WTC11 (cell line): ENCODE measurements at regions not wholly inside any gene's neighbourhood (a gene's known extent, or its start where the extent isn't known, plus 50 kb on each side); places are given as distances from the start of the nearest gene placed in this dataset.

Experiments used
- ATAC-seq: fragments of 200-7000 bp; cut with Tn5 transposase; 2 replicates; pipeline ENCODE4 v1.10.0; 2021; ENCODE audit warnings: mild to moderate bottlenecking, moderate library complexity
- CTCF ChIA-PET: fragments of 300-600 bp; sonication (Branson Sonifier 250); formaldehyde crosslinking; loops from one replicate; lab custom pipeline; 2021; ENCODE audit warnings: antibody characterized with exemption; lab: Charles Lee
- POLR2A ChIA-PET: fragments of 350-600 bp; sonication (Branson Sonifier 250); formaldehyde crosslinking; loops from one replicate; lab custom pipeline; 2021; ENCODE audit warnings: antibody characterized with exemption; lab: Charles Lee
- DNase-seq: peaks from one replicate; pipeline ENCODE4 v3.0.0; 2021; ENCODE audit warnings: low spot score
- H3K27ac Mint-ChIP-seq: 2 replicates; pipeline ENCODE4 v1.8.0; 2021; ENCODE audit warnings: mixed read lengths
- H3K27me3 Mint-ChIP-seq: 2 replicates; pipeline ENCODE4 v1.8.0; 2021; ENCODE audit warnings: low read depth, mild to moderate bottlenecking, moderate library complexity, mixed read lengths
- H3K36me3 Mint-ChIP-seq: 2 replicates; pipeline ENCODE4 v1.8.0; 2021; ENCODE audit warnings: mixed read lengths
- H3K4me1 Mint-ChIP-seq: 2 replicates; pipeline ENCODE4 v1.8.0; 2022; ENCODE audit warnings: mixed read lengths
- H3K4me3 Mint-ChIP-seq: 2 replicates; pipeline ENCODE4 v1.8.0; 2021; ENCODE audit warnings: mild to moderate bottlenecking, moderate library complexity, mixed read lengths
- H3K9me3 Mint-ChIP-seq: 2 replicates; pipeline ENCODE4 v1.8.0; 2021; ENCODE audit warnings: mixed read lengths
- CDX4 ChIP-seq: fragments of 250-450 bp; sonication (Bioruptor Pico); IDR thresholded peaks from 2 replicates; pipeline ENCODE4 v1.9.0; 2021; ENCODE audit warnings: moderate library complexity, mild to moderate bottlenecking, inconsistent platforms, borderline replicate concordance
- EMX1 ChIP-seq: fragments of 250-450 bp; sonication (Bioruptor Pico); IDR thresholded peaks from 2 replicates; pipeline ENCODE4 v1.8.0; 2021; ENCODE audit warnings: mild to moderate bottlenecking
- FOXJ3 ChIP-seq: sonication (generic); formaldehyde crosslinking; IDR thresholded peaks from 2 replicates; pipeline ENCODE4 v1.9.0; 2021; ENCODE audit warnings: missing genetic modification reagents, mild to moderate bottlenecking, borderline replicate concordance
- HMGA2 ChIP-seq: fragments of 250-450 bp; sonication (Bioruptor Pico); IDR thresholded peaks from 2 replicates; pipeline ENCODE4 v1.4.0; 2021; ENCODE audit warnings: mild to moderate bottlenecking, moderate library complexity
- MLX ChIP-seq: sonication (generic); formaldehyde crosslinking; IDR thresholded peaks from 2 replicates; pipeline ENCODE4 v1.8.1; 2023; ENCODE audit warnings: mild to moderate bottlenecking, missing genetic modification reagents, moderate library complexity
- MXD4 ChIP-seq: fragments of 250-450 bp; sonication (Bioruptor Pico); IDR thresholded peaks from 2 replicates; pipeline ENCODE4 v1.8.0; 2021; ENCODE audit warnings: mild to moderate bottlenecking, moderate library complexity, borderline replicate concordance
- MYBL2 ChIP-seq: sonication (generic); formaldehyde crosslinking; IDR thresholded peaks from 2 replicates; pipeline ENCODE4 v1.8.1; 2023; ENCODE audit warnings: mild to moderate bottlenecking, moderate library complexity, missing genetic modification reagents
- NR1H2 ChIP-seq: sonication (generic); formaldehyde crosslinking; IDR thresholded peaks from 2 replicates; pipeline ENCODE4 v1.9.0; 2021; ENCODE audit warnings: mild to moderate bottlenecking, moderate library complexity, missing genetic modification reagents
- OVOL2 ChIP-seq: fragments of 250-450 bp; sonication (Bioruptor Pico); IDR thresholded peaks from 2 replicates; pipeline ENCODE4 v1.9.0; 2021; ENCODE audit warnings: mild to moderate bottlenecking, borderline replicate concordance
- PREB ChIP-seq: sonication (generic); formaldehyde crosslinking; IDR thresholded peaks from 2 replicates; pipeline ENCODE4 v1.8.1; 2022; ENCODE audit warnings: mild to moderate bottlenecking, missing genetic modification reagents, moderate library complexity, borderline replicate concordance
- RELA ChIP-seq: sonication (generic); formaldehyde crosslinking; IDR thresholded peaks from 2 replicates; pipeline ENCODE4 v1.8.1; 2022; ENCODE audit warnings: missing genetic modification reagents, mild to moderate bottlenecking, borderline replicate concordance
- SMAD3 ChIP-seq: sonication (generic); formaldehyde crosslinking; IDR thresholded peaks from 2 replicates; pipeline ENCODE4 v1.8.0; 2022; ENCODE audit warnings: missing genetic modification reagents, mild to moderate bottlenecking, borderline replicate concordance
- TCF7 ChIP-seq: sonication (generic); formaldehyde crosslinking; IDR thresholded peaks from 2 replicates; pipeline ENCODE4 v1.8.0; 2022; ENCODE audit warnings: mild to moderate bottlenecking, low read depth, missing genetic modification reagents, moderate library complexity
- TEAD4 ChIP-seq: sonication (generic); formaldehyde crosslinking; IDR thresholded peaks from 2 replicates; pipeline ENCODE4 v1.8.0; 2022; ENCODE audit warnings: mild to moderate bottlenecking, missing genetic modification reagents
- ZBTB43 ChIP-seq: sonication (generic); formaldehyde crosslinking; IDR thresholded peaks from 2 replicates; pipeline ENCODE4 v1.8.1; 2023; ENCODE audit warnings: mild to moderate bottlenecking, missing genetic modification reagents
- ZMAT4 ChIP-seq: fragments of 250-450 bp; sonication (Bioruptor Pico); IDR thresholded peaks from 2 replicates; pipeline ENCODE4 v1.9.0; 2021; ENCODE audit warnings: mild to moderate bottlenecking
- ZNF423 ChIP-seq: fragments of 250-450 bp; sonication (Bioruptor Pico); IDR thresholded peaks from 2 replicates; pipeline ENCODE4 v2.1.2; 2022; ENCODE audit warnings: mild to moderate bottlenecking, moderate library complexity
- TF ChIP-seq, protein P1 (sequence below): fragments of 250-450 bp; sonication (Bioruptor Pico); IDR thresholded peaks from 2 replicates; pipeline ENCODE4 v1.9.0; 2021; ENCODE audit warnings: mild to moderate bottlenecking, borderline replicate concordance
- TF ChIP-seq, protein P2 (sequence below): sonication (generic); formaldehyde crosslinking; IDR thresholded peaks from 2 replicates; pipeline ENCODE4 v1.8.0; 2022; ENCODE audit warnings: mild to moderate bottlenecking, missing genetic modification reagents
- TF ChIP-seq, protein P3 (sequence below): fragments of 250-450 bp; sonication (Bioruptor Pico); IDR thresholded peaks from 2 replicates; pipeline ENCODE4 v2.1.2; 2022; ENCODE audit warnings: mild to moderate bottlenecking, moderate library complexity

DNA sequence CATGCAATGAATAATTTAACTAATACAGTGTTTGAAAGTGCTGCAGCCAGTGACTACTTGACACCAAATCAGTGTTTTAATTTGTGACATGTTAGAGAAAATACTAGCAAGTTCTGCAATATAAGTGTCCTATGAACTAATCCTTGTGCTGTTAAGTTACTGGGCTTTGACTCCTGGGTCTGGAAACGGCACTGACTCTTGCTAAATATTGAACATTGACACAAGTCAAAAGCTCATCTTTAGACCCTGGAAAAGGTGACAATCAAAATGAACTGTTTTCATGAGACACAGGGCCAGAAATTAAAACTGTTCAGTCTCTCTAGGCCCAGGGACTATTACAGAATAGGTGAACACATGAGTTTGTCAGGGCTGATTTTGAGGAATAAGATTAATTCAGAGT lies 268.1 kb downstream of the IPO8 start (continued):
- no peak for TF ChIP-seq MXD4
- TF ChIP-seq SMAD3: no peak
- TF ChIP-seq, protein P1, sequence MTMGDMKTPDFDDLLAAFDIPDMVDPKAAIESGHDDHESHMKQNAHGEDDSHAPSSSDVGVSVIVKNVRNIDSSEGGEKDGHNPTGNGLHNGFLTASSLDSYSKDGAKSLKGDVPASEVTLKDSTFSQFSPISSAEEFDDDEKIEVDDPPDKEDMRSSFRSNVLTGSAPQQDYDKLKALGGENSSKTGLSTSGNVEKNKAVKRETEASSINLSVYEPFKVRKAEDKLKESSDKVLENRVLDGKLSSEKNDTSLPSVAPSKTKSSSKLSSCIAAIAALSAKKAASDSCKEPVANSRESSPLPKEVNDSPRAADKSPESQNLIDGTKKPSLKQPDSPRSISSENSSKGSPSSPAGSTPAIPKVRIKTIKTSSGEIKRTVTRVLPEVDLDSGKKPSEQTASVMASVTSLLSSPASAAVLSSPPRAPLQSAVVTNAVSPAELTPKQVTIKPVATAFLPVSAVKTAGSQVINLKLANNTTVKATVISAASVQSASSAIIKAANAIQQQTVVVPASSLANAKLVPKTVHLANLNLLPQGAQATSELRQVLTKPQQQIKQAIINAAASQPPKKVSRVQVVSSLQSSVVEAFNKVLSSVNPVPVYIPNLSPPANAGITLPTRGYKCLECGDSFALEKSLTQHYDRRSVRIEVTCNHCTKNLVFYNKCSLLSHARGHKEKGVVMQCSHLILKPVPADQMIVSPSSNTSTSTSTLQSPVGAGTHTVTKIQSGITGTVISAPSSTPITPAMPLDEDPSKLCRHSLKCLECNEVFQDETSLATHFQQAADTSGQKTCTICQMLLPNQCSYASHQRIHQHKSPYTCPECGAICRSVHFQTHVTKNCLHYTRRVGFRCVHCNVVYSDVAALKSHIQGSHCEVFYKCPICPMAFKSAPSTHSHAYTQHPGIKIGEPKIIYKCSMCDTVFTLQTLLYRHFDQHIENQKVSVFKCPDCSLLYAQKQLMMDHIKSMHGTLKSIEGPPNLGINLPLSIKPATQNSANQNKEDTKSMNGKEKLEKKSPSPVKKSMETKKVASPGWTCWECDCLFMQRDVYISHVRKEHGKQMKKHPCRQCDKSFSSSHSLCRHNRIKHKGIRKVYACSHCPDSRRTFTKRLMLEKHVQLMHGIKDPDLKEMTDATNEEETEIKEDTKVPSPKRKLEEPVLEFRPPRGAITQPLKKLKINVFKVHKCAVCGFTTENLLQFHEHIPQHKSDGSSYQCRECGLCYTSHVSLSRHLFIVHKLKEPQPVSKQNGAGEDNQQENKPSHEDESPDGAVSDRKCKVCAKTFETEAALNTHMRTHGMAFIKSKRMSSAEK: no peak
- TF ChIP-seq CDX4 (CRISPR knock-in tag): no peak
- TF ChIP-seq, protein P2, sequence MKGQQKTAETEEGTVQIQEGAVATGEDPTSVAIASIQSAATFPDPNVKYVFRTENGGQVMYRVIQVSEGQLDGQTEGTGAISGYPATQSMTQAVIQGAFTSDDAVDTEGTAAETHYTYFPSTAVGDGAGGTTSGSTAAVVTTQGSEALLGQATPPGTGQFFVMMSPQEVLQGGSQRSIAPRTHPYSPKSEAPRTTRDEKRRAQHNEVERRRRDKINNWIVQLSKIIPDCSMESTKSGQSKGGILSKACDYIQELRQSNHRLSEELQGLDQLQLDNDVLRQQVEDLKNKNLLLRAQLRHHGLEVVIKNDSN (CRISPR knock-in tag): no peak
- TF ChIP-seq EMX1 (CRISPR knock-in tag): no peak
- no peak for TF ChIP-seq ZNF423 (CRISPR knock-in tag)
- TF ChIP-seq, protein P3, sequence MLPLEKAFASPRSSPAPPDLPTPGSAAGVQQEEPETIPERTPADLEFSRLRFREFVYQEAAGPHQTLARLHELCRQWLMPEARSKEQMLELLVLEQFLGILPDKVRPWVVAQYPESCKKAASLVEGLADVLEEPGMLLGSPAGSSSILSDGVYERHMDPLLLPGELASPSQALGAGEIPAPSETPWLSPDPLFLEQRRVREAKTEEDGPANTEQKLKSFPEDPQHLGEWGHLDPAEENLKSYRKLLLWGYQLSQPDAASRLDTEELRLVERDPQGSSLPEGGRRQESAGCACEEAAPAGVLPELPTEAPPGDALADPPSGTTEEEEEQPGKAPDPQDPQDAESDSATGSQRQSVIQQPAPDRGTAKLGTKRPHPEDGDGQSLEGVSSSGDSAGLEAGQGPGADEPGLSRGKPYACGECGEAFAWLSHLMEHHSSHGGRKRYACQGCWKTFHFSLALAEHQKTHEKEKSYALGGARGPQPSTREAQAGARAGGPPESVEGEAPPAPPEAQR (CRISPR knock-in tag): no peak

GRCh38 chr12:30425445-30425844 lies 270.2 kb downstream of the IPO8 start:
- no peak overlapping the region for H3K4me3 Mint-ChIP-seq
- H3K36me3 Mint-ChIP-seq: peaks cover 47% of the 10 kb centered on the region
- ChIA-PET CTCF (no interaction called here), POLR2A (no interaction called here)
- H3K27me3 Mint-ChIP-seq: peaks cover 5% of the 10 kb centered on the region
- peaks cover 70% of the 10 kb centered on the region for H3K9me3 Mint-ChIP-seq
- H3K27ac Mint-ChIP-seq: no peak overlapping the region
- ATAC-seq (no peak), DNase-seq (no peak)
- H3K4me1 Mint-ChIP-seq: no peaks in the 10 kb centered on the region
- TF ChIP-seq ZMAT4 (CRISPR knock-in tag): no peak
- no peak for TF ChIP-seq NR1H2 (CRISPR knock-in tag)
- TF ChIP-seq TEAD4 (CRISPR knock-in tag): no peak
- TF ChIP-seq HMGA2: no peak
- no peak for TF ChIP-seq RELA (CRISPR knock-in tag)
- TF ChIP-seq TCF7 (CRISPR knock-in tag): no peak
- TF ChIP-seq FOXJ3 (CRISPR knock-in tag): no peak
- TF ChIP-seq, protein P1: no peak
- no peak for TF ChIP-seq PREB (CRISPR knock-in tag)
- TF ChIP-seq ZBTB43 (CRISPR knock-in tag): no peak
- TF ChIP-seq MLX (CRISPR knock-in tag): no peak
- TF ChIP-seq MYBL2: no peak
- TF ChIP-seq OVOL2: no peak
